ENCODE measurements at regions not wholly inside any gene's neighbourhood (a gene's known extent, or its start where the extent isn't known, plus 50 kb on each side); places are given as distances from the start of the nearest gene placed in this dataset.

DNA sequence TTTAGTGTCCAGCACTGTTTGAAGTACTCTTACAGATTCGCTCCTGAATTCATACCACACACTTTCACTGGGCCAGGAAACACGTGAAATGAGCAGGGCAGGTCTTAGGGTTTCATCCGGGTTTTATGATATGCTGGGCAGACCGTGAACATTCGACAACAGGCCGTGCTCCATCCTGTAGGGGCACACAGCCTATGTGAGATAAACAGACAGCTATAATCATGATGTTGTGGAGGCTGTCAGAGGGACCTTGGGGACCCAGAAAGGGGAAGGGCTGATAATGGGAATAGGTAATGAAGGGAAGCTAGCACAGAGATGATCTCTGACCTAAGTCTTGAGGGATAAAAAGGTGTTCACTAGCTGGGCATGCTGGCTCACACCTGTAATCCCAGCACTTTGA, 110.4 kb downstream of the RIN2 start:
- TF ChIP-seq, protein P1, sequence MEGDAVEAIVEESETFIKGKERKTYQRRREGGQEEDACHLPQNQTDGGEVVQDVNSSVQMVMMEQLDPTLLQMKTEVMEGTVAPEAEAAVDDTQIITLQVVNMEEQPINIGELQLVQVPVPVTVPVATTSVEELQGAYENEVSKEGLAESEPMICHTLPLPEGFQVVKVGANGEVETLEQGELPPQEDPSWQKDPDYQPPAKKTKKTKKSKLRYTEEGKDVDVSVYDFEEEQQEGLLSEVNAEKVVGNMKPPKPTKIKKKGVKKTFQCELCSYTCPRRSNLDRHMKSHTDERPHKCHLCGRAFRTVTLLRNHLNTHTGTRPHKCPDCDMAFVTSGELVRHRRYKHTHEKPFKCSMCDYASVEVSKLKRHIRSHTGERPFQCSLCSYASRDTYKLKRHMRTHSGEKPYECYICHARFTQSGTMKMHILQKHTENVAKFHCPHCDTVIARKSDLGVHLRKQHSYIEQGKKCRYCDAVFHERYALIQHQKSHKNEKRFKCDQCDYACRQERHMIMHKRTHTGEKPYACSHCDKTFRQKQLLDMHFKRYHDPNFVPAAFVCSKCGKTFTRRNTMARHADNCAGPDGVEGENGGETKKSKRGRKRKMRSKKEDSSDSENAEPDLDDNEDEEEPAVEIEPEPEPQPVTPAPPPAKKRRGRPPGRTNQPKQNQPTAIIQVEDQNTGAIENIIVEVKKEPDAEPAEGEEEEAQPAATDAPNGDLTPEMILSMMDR (conservative IDR thresholded peaks at IDR 0.05 in 1 of 2, IDR thresholded peaks at IDR 0.05 in 1 of 2; ENCODE audit: low read depth in 1 of 2, low read length in 2 of 2): no peak
- no peak for TF ChIP-seq EZH2 (IDR thresholded peaks at IDR 0.05; ENCODE audit: low read length, missing control alignments)
